ENCODE measurements at regions not wholly inside any gene's neighbourhood (a gene's known extent, or its start where the extent isn't known, plus 50 kb on each side); places are given as distances from the start of the nearest gene placed in this dataset.

DNA sequence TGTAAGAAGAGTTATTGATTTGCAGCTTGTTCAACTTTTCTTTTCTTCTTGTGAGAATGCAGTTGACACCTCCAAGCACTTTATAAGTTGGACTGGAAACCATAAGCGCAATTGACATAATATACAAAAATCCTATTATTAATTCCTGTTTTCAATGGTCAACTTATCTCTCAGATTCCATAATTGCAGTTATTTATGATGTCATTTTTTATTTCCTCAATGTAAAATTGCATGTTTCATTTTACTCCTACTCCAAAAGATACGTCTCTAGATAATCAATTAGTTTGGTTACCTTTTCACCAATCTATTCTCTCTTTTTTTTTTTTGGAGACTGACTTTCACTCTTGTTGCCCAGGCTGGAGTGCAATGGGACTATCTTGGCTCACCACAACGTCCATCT is 1416.1 kb upstream of the CDH6 start:
- TF ChIP-seq EZH2 (IDR thresholded peaks at IDR 0.05; ENCODE audit: low read length, missing control alignments) = no peak
- TF ChIP-seq, protein P1, sequence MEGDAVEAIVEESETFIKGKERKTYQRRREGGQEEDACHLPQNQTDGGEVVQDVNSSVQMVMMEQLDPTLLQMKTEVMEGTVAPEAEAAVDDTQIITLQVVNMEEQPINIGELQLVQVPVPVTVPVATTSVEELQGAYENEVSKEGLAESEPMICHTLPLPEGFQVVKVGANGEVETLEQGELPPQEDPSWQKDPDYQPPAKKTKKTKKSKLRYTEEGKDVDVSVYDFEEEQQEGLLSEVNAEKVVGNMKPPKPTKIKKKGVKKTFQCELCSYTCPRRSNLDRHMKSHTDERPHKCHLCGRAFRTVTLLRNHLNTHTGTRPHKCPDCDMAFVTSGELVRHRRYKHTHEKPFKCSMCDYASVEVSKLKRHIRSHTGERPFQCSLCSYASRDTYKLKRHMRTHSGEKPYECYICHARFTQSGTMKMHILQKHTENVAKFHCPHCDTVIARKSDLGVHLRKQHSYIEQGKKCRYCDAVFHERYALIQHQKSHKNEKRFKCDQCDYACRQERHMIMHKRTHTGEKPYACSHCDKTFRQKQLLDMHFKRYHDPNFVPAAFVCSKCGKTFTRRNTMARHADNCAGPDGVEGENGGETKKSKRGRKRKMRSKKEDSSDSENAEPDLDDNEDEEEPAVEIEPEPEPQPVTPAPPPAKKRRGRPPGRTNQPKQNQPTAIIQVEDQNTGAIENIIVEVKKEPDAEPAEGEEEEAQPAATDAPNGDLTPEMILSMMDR (conservative IDR thresholded peaks at IDR 0.05 in 1 of 2, IDR thresholded peaks at IDR 0.05 in 1 of 2; ENCODE audit: low read depth in 1 of 2, low read length in 2 of 2) = no peak

Data from fibroblast of lung (primary cell).